ENCODE measurements at regions not wholly inside any gene's neighbourhood (a gene's known extent, or its start where the extent isn't known, plus 50 kb on each side); places are given as distances from the start of the nearest gene placed in this dataset.

- H3K27ac ChIP-seq: no peak overlapping the region
- DNase-seq: no peak
- intact Hi-C loops (cut with DNase I): no loop called here
- no peaks in the 10 kb centered on the region for H3K36me3 ChIP-seq
- H3K9me3 ChIP-seq: no peaks in the 10 kb centered on the region
- TF ChIP-seq CTCF (IDR thresholded peaks at IDR 0.05) (no peak), POLR2A (IDR thresholded peaks at IDR 0.05) (no peak)
- H3K27me3 ChIP-seq: no peaks in the 10 kb centered on the region
- WGBS, 2 donors: 74 to 91% methylated on average over 13 of the region's 13 CpGs
- no peak overlapping the region for H3K4me3 ChIP-seq
- no peaks in the 10 kb centered on the region for H3K4me1 ChIP-seq
Observed at GRCh38 chr10:130337305-130337640, 201.1 kb downstream of the GLRX3 start.

GRCh38 chr10:130337696-130338635, 201.8 kb downstream of the GLRX3 start:
- 81 to 89% methylated on average over 7 to 11 of the region's 19 CpGs for WGBS, 2 donors
- Histone ChIP-seq H3K4me3 (no peak overlapping the region), H3K27me3 (no peaks in the 10 kb centered on the region), H3K27ac (no peak overlapping the region), H3K36me3 (no peaks in the 10 kb centered on the region), H3K9me3 (no peaks in the 10 kb centered on the region), H3K4me1 (no peaks in the 10 kb centered on the region)
- DNase-seq: no peak
- intact Hi-C loops (cut with DNase I): no loop called here
- no peak for TF ChIP-seq POLR2A (IDR thresholded peaks at IDR 0.05)
- TF ChIP-seq CTCF (IDR thresholded peaks at IDR 0.05): no peak

GRCh38 chr10:130338636-130339024, 202.4 kb downstream of the GLRX3 start:
- Histone ChIP-seq H3K27me3 (no peaks in the 10 kb centered on the region), H3K27ac (no peak overlapping the region), H3K4me1 (no peaks in the 10 kb centered on the region), H3K36me3 (no peaks in the 10 kb centered on the region), H3K4me3 (no peak overlapping the region), H3K9me3 (no peaks in the 10 kb centered on the region)
- intact Hi-C loops (cut with DNase I): no loop called here
- no peak for TF ChIP-seq POLR2A (IDR thresholded peaks at IDR 0.05)
- TF ChIP-seq CTCF (IDR thresholded peaks at IDR 0.05): no peak
- WGBS, 2 donors: 83% methylated on average over 4 of the region's 5 CpGs; no CpG with 5 or more reads in 1 of the 2 donors
- no peak for DNase-seq

- no peaks in the 10 kb centered on the region for H3K9me3 ChIP-seq
- WGBS, 2 donors: 70 to 91% methylated on average over 9 to 10 of the region's 11 CpGs
- H3K27me3 ChIP-seq: no peaks in the 10 kb centered on the region
- H3K4me1 ChIP-seq: no peaks in the 10 kb centered on the region
- intact Hi-C loops (cut with DNase I): no loop called here
- H3K27ac ChIP-seq: no peak overlapping the region
- no peak for DNase-seq
- no peak overlapping the region for H3K4me3 ChIP-seq
- H3K36me3 ChIP-seq: no peaks in the 10 kb centered on the region
- TF ChIP-seq POLR2A (IDR thresholded peaks at IDR 0.05): no peak
Observed at GRCh38 chr10:130339091-130339490, 202.9 kb downstream of the GLRX3 start.

GRCh38 chr10:130339911-130340310, 203.7 kb downstream of the GLRX3 start:
- H3K4me3 ChIP-seq: no peak overlapping the region
- no peak overlapping the region for H3K27ac ChIP-seq
- no peaks in the 10 kb centered on the region for H3K27me3 ChIP-seq
- 37 to 58% methylated on average over 4 to 5 of the region's 7 CpGs for WGBS, 2 donors
- no peaks in the 10 kb centered on the region for H3K9me3 ChIP-seq
- H3K36me3 ChIP-seq: no peaks in the 10 kb centered on the region
- TF ChIP-seq CTCF (IDR thresholded peaks at IDR 0.05) (no peak), POLR2A (IDR thresholded peaks at IDR 0.05) (no peak)
- no peaks in the 10 kb centered on the region for H3K4me1 ChIP-seq
- no peak for DNase-seq
- intact Hi-C loops (cut with DNase I): no loop called here
